HG02610 (cell line): ENCODE measurements at regions not wholly inside any gene's neighbourhood (a gene's known extent, or its start where the extent isn't known, plus 50 kb on each side); places are given as distances from the start of the nearest gene placed in this dataset.
"Not testable (repeated sequence)": the region's sequence is repeated elsewhere in the genome, so short reads cannot be mapped to it uniquely, and the experiment has no call there.

Experiments
- ATAC-seq: cut with Tn5 transposase; IDR thresholded peaks from one replicate; pipeline ENCODE4 v1.9.1; 2021; ENCODE audit warnings: mild to moderate bottlenecking, moderate library complexity; ENCODE audit not compliant: unreplicated experiment

GRCh38 chr2:67321588-67321903 is 75.6 kb upstream of the ETAA1 start:
- ATAC-seq, result no peak

GRCh38 chr2:67322353-67323001 is 74.7 kb upstream of the ETAA1 start:
- ATAC-seq, result no peak

- ATAC-seq, result no peak
These were observed 73.7 kb upstream of the ETAA1 start for GRCh38 chr2:67323209-67323991.

- no peak for ATAC-seq
These were observed 67.6 kb upstream of the ETAA1 start for GRCh38 chr2:67329513-67329912.

GRCh38 chr2:67329951-67330350 is 67.2 kb upstream of the ETAA1 start:
- no peak for ATAC-seq

GRCh38 chr2:67331419-67332086 is 65.6 kb upstream of the ETAA1 start:
- ATAC-seq, result not testable (repeated sequence)

GRCh38 chr2:67337903-67338302 is 59.2 kb upstream of the ETAA1 start:
- ATAC-seq, result no peak

GRCh38 chr2:67338601-67339233 is 58.4 kb upstream of the ETAA1 start:
- no peak for ATAC-seq

GRCh38 chr2:67339234-67339885 is 57.8 kb upstream of the ETAA1 start:
- ATAC-seq, result no peak

GRCh38 chr2:67340133-67341011 is 56.8 kb upstream of the ETAA1 start:
- no peak for ATAC-seq

- ATAC-seq, result no peak
These were observed 56.2 kb upstream of the ETAA1 start for GRCh38 chr2:67341012-67341318.

GRCh38 chr2:67341336-67341735 is 55.8 kb upstream of the ETAA1 start:
- ATAC-seq, result no peak

GRCh38 chr2:67342394-67342793 is 54.7 kb upstream of the ETAA1 start:
- ATAC-seq, result no peak

GRCh38 chr2:67346718-67347407 is 50.3 kb upstream of the ETAA1 start:
- ATAC-seq, result no peak
